ENCODE measurements at regions not wholly inside any gene's neighbourhood (a gene's known extent, or its start where the extent isn't known, plus 50 kb on each side); places are given as distances from the start of the nearest gene placed in this dataset.

DNA sequence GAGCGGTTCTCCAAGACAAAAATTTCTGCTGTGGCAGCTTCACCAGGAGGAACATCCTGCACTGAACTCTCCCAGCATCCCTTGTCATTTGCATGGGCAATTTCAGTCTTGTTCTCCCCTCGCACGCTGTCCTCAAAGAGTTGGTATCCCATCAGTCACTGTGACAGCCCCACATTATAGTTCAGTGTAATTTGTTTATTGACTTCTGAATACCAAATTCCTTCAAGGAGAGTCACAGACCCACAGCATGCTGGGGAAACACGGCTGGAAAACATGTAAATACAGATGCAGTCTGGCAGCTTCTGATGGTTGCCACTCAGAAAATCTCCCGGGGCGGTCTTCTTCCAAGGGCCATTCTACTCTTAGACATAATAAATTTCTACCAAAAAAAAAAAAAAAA lies 151.0 kb upstream of the NEBL start:
- Histone ChIP-seq H4K20me1 (replicated peaks in 1 of 2; ENCODE audit: control insufficient read depth in 1 of 2, insufficient read depth in 2 of 2, low read length in 2 of 2) (no peaks in the 10 kb centered on the region), H3K4ac (replicated peaks; ENCODE audit: insufficient read length, low read depth, low read length) (no peak overlapping the region), H3K27ac (ENCODE audit: low read depth, low read length) (no peak overlapping the region), H3K27me3 (replicated peaks in 1 of 4; ENCODE audit: control insufficient read depth in 3 of 4, extremely low read depth in 1 of 4, insufficient read depth in 3 of 4, low read length in 3 of 4) (no peaks in the 10 kb centered on the region), H2BK20ac (ENCODE audit: low read length) (no peak overlapping the region), H3K23me2 (ENCODE audit: low read depth, low read length) (no peaks in the 10 kb centered on the region), H3K18ac (ENCODE audit: extremely low read depth, low read length) (no peak overlapping the region), H3K23ac (ENCODE audit: insufficient read length) (no peak overlapping the region), H2BK120ac (replicated peaks; ENCODE audit: low read depth, low read length) (no peak overlapping the region), H3K79me1 (ENCODE audit: low read depth, low read length) (no peaks in the 10 kb centered on the region), H3K4me1 (replicated peaks in 1 of 4; ENCODE audit: control insufficient read depth in 3 of 4, insufficient read depth in 4 of 4, low read length in 3 of 4) (no peaks in the 10 kb centered on the region), H2BK15ac (ENCODE audit: low read length) (no peak overlapping the region), H4K5ac (ENCODE audit: insufficient read length, low read depth, low read length) (no peak overlapping the region), H3K4me2 (ENCODE audit: insufficient read depth in 1 of 2, low read depth in 2 of 2, low read length in 2 of 2) (no peak overlapping the region), H3K36me3 (ENCODE audit: control insufficient read depth in 2 of 4, insufficient read depth in 4 of 4, low read length in 3 of 4) (no peaks in the 10 kb centered on the region), H3K9me3 (ENCODE audit: insufficient read depth in 2 of 2, low read depth in 1 of 2, low read length in 1 of 2) (no peaks in the 10 kb centered on the region), H3K9ac (replicated peaks in 1 of 4; ENCODE audit: extremely low read depth in 1 of 4, low read depth in 3 of 4, low read length in 3 of 4) (no peak overlapping the region), H2BK12ac (ENCODE audit: low read depth, low read length) (no peak overlapping the region), H4K91ac (replicated peaks; ENCODE audit: insufficient read length, low read length) (no peak overlapping the region), H2AK5ac (ENCODE audit: low read depth, low read length) (no peak overlapping the region), H4K8ac (ENCODE audit: extremely low read depth, insufficient read depth, low read length) (no peak overlapping the region), H3K79me2 (ENCODE audit: control insufficient read depth in 1 of 2, insufficient read depth in 2 of 2, low read length in 2 of 2) (no peaks in the 10 kb centered on the region; a peak in 1 of 4 replicates), H2AFZ (ENCODE audit: low read length) (no peak overlapping the region), H3K14ac (ENCODE audit: insufficient read length) (no peak overlapping the region), H2BK5ac (ENCODE audit: low read depth, low read length) (no peak overlapping the region), H3K4me3 (ENCODE audit: extremely low read depth in 1 of 4, insufficient read depth in 2 of 4, low read depth in 3 of 4, low read length in 4 of 4) (no peak overlapping the region), H3K56ac (replicated peaks; ENCODE audit: insufficient read length, low read depth, low read length) (no peak overlapping the region)
- 92% methylated on average over 6 of the region's 6 CpGs; no CpG with 5 or more reads in 1 of the 2 experiments for WGBS, 2 experiments (ENCODE audit: extremely low coverage in 1 of 2, insufficient coverage in 1 of 2, insufficient read length in 1 of 2, insufficient replicate concordance in 2 of 2, low coverage in 1 of 2, low lambda C conversion rate in 2 of 2, missing lambda C conversion rate in 1 of 2)
- no peak for FAIRE-seq
- ChIA-PET POLR2A (ENCODE audit: partially characterized antibody) (no interaction called here), CTCF (ENCODE audit: partially characterized antibody) (no interaction called here)
- no peak for DNase-seq (ENCODE audit: low read depth in 1 of 2, low spot score in 2 of 2)
- TF ChIP-seq RNF2 (IDR thresholded peaks at IDR 0.05; ENCODE audit: borderline replicate concordance, low read depth, low read length, missing control alignments, poor library complexity, severe bottlenecking) (no peak), CHD1 (IDR thresholded peaks at IDR 0.05; ENCODE audit: low read depth, low read length) (no peak), CTBP2 (IDR thresholded peaks at IDR 0.05; ENCODE audit: borderline replicate concordance, insufficient read depth, insufficient read length, low read length) (no peak), CBX8 (IDR thresholded peaks at IDR 0.05; ENCODE audit: borderline replicate concordance, low read depth, low read length) (no peak), POLR2A (IDR thresholded peaks at IDR 0.05; ENCODE audit: control extremely low read depth in 1 of 2, low read depth in 2 of 2, low read length in 2 of 2) (no peak), JUND (IDR thresholded peaks at IDR 0.05; ENCODE audit: low read length) (no peak), E2F6 (IDR thresholded peaks at IDR 0.05) (no peak), USF2 (IDR thresholded peaks at IDR 0.05; ENCODE audit: low read length) (no peak), MAFK (IDR thresholded peaks at IDR 0.05; ENCODE audit: low read depth, low read length) (no peak), BRCA1 (IDR thresholded peaks at IDR 0.05; ENCODE audit: low read depth, low read length) (no peak), ATF3 (IDR thresholded peaks at IDR 0.05; ENCODE audit: insufficient read depth, low read depth, low read length) (no peak), JUN (IDR thresholded peaks at IDR 0.05; ENCODE audit: low read depth, low read length) (no peak), TEAD4 (IDR thresholded peaks at IDR 0.05; ENCODE audit: low read depth, low read length) (no peak)
